ENCODE measurements at regions not wholly inside any gene's neighbourhood (a gene's known extent, or its start where the extent isn't known, plus 50 kb on each side); places are given as distances from the start of the nearest gene placed in this dataset.

DNA sequence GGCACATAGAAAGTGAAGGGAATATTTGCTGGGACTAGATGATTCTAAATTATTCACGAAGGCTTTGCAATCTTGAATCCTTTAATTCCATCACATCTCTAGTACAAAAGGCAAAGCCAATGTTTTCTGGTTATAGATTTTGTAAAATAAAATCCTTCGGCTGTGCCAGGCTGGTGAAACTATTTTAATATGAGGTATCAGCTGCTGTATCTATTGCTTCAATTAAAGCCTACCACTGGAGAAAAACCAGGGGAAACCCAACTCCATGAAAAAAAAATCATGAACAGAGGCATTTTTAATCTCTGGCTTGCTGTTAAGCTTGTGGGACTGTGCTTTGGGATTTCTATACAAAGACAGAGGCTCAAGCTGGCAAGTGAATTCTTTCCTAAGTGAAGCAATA, 271.8 kb downstream of the QKI start:
- Mint-ChIP-seq H3K36me3 (ENCODE audit: low read depth) (no peaks in the 10 kb centered on the region), H3K4me1 (ENCODE audit: low read depth) (no peaks in the 10 kb centered on the region), H3K9me3 (no peaks in the 10 kb centered on the region)

GRCh38 chr6:163683105-163683622, 268.6 kb downstream of the QKI start:
- Mint-ChIP-seq H3K27me3 (peaks cover 20% of the 10 kb centered on the region), H3K36me3 (ENCODE audit: low read depth) (no peaks in the 10 kb centered on the region), H3K9me3 (no peaks in the 10 kb centered on the region), H3K4me1 (ENCODE audit: low read depth) (no peaks in the 10 kb centered on the region), H3K4me3 (no peak overlapping the region), H3K27ac (no peak overlapping the region)

More for the DNA sequence above, 271.8 kb downstream of the QKI start:
- no peak overlapping the region for H3K27ac Mint-ChIP-seq
- H3K4me3 Mint-ChIP-seq, result no peak overlapping the region
- peaks cover 16% of the 10 kb centered on the region for H3K27me3 Mint-ChIP-seq

DNA sequence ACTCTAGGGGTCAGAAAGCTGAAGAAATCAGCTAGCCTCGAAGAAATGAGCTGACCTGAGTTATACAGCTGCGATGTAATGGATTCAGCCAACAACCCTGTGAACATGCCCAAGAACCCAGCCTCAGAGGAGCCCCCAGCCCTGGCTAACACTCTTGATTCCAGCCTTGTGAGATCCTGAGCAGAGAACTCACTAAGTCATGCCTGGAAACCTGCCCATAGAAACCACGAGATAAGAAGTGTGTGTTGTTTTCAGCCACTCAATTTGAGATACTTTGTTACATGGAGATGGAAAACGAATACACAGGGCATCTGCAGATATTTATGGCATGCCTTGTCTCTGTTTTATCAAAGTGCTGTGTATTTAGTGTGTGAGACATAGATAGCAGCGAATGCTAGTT, 265.2 kb downstream of the QKI start:
- H3K27ac Mint-ChIP-seq, result no peak overlapping the region
- H3K9me3 Mint-ChIP-seq, result no peaks in the 10 kb centered on the region
- H3K4me1 Mint-ChIP-seq (ENCODE audit: low read depth), result no peaks in the 10 kb centered on the region
- H3K4me3 Mint-ChIP-seq, result no peak overlapping the region
- peaks cover 15% of the 10 kb centered on the region for H3K27me3 Mint-ChIP-seq
- no peaks in the 10 kb centered on the region for H3K36me3 Mint-ChIP-seq (ENCODE audit: low read depth)

- Mint-ChIP-seq H3K36me3 (ENCODE audit: low read depth) (no peaks in the 10 kb centered on the region), H3K27me3 (peaks cover 11% of the 10 kb centered on the region), H3K4me3 (no peak overlapping the region), H3K4me1 (ENCODE audit: low read depth) (no peaks in the 10 kb centered on the region), H3K27ac (no peak overlapping the region), H3K9me3 (no peaks in the 10 kb centered on the region)
These were observed 264.6 kb downstream of the QKI start for GRCh38 chr6:163679012-163679660.

DNA sequence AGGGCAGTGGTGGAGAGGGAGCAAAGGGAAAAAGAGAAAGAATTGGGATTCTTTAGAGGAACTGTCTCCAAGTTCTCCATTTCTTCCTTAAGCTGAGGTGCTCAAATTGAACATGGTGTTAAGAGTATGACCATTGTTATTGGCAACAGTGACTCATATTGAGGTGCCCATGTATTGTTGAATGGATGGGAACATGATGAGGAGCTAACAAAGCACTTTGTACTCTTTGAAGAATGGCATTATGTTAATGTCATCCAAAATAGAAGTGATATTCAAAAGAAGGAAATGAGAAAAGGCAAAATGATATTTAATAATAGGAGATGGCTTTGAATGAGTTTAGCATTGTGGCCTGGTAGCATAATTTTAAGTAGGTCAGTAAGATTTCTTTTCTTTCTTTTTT, 261.1 kb downstream of the QKI start:
- Mint-ChIP-seq H3K4me1 (ENCODE audit: low read depth) (no peaks in the 10 kb centered on the region), H3K9me3 (no peaks in the 10 kb centered on the region)

GRCh38 chr6:163672710-163673109, 258.2 kb downstream of the QKI start:
- no peak overlapping the region for H3K4me3 Mint-ChIP-seq

More for the DNA sequence above, 261.1 kb downstream of the QKI start:
- Mint-ChIP-seq H3K27me3 (peaks cover 4% of the 10 kb centered on the region), H3K36me3 (ENCODE audit: low read depth) (no peaks in the 10 kb centered on the region), H3K27ac (no peak overlapping the region), H3K4me3 (no peak overlapping the region)

GRCh38 chr6:163671791-163672190, 257.3 kb downstream of the QKI start:
- Mint-ChIP-seq H3K4me1 (ENCODE audit: low read depth) (peaks cover 14% of the 10 kb centered on the region), H3K27me3 (no peaks in the 10 kb centered on the region), H3K36me3 (ENCODE audit: low read depth) (no peaks in the 10 kb centered on the region), H3K4me3 (no peak overlapping the region), H3K27ac (no peak overlapping the region), H3K9me3 (no peaks in the 10 kb centered on the region)

More at GRCh38 chr6:163672710-163673109, 258.2 kb downstream of the QKI start:
- H3K9me3 Mint-ChIP-seq, result no peaks in the 10 kb centered on the region
- peaks cover 7% of the 10 kb centered on the region for H3K4me1 Mint-ChIP-seq (ENCODE audit: low read depth)
- no peaks in the 10 kb centered on the region for H3K36me3 Mint-ChIP-seq (ENCODE audit: low read depth)
- no peak overlapping the region for H3K27ac Mint-ChIP-seq
- no peaks in the 10 kb centered on the region for H3K27me3 Mint-ChIP-seq

DNA sequence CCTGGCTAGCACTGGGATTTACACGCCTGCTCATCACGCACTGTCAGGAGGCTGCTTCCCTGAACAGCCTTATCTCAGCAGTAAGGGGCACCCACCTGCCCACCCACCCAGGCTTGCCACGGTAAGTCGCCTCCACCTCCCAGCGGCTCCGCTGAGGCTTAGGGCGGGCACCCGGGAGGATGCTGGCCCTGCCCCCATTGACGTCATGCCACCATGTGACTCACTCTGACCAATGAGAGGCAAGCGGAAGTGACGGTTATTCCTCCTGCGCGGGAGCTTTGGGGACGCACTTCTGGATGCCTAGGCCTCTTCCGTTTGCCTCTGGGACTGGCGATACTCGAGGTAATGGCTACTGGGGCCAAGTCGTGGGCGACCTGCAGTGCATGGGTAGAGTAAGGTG, 256.8 kb downstream of the QKI start:
- no peak overlapping the region for H3K27ac Mint-ChIP-seq

GRCh38 chr6:163670336-163670735, 255.8 kb downstream of the QKI start:
- Mint-ChIP-seq H3K9me3 (no peaks in the 10 kb centered on the region), H3K27me3 (no peaks in the 10 kb centered on the region), H3K36me3 (ENCODE audit: low read depth) (no peaks in the 10 kb centered on the region)

More for the DNA sequence above, 256.8 kb downstream of the QKI start:
- Mint-ChIP-seq H3K9me3 (no peaks in the 10 kb centered on the region), H3K27me3 (no peaks in the 10 kb centered on the region), H3K36me3 (ENCODE audit: low read depth) (no peaks in the 10 kb centered on the region), H3K4me1 (ENCODE audit: low read depth) (peaks cover 14% of the 10 kb centered on the region), H3K4me3 (no peak overlapping the region)

GRCh38 chr6:163668061-163668426, 253.5 kb downstream of the QKI start:
- Mint-ChIP-seq H3K27ac (no peak overlapping the region), H3K4me1 (ENCODE audit: low read depth) (peaks cover 14% of the 10 kb centered on the region), H3K9me3 (no peaks in the 10 kb centered on the region), H3K27me3 (no peaks in the 10 kb centered on the region), H3K4me3 (no peak overlapping the region), H3K36me3 (ENCODE audit: low read depth) (no peaks in the 10 kb centered on the region)

More at GRCh38 chr6:163670336-163670735, 255.8 kb downstream of the QKI start:
- Mint-ChIP-seq H3K27ac (no peak overlapping the region), H3K4me1 (ENCODE audit: low read depth) (peaks cover 14% of the 10 kb centered on the region), H3K4me3 (no peak overlapping the region)

DNA sequence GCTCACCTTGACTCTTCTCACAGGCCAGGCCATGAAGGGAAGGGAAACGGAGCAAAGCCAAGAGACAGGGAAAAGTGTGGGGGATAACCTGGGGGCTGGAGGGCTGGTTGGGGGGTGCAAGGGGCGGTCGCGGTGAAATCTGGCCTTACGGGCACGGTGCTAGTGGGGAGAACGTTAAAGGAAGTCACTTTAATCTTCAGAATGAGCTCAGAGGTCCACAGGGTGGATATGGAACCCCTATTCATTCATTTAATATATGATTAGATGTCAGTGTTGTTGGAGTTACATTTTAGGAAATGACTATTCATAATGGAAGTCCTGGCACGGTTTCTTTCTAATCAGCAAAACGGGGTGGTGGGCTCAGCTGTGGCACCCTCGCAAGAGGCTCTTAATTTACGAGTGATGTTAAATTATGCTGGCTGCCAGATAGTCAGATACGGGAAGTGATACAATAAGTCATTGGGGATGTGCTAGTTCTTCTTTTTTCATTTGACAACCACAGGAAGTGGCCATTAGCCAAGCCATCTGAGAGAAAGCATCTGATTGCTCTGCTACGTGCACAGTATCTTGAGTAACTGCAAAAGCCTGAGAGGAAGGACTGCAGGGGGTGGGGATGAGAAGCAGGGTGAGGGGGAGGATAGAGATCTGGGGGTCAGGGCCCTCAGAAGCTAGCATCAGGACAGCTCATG, 253.0 kb downstream of the QKI start:
- Mint-ChIP-seq H3K4me3 (peak overlapping the region; percentile 43), H3K36me3 (ENCODE audit: low read depth) (no peaks in the 10 kb centered on the region), H3K4me1 (ENCODE audit: low read depth) (peaks cover 14% of the 10 kb centered on the region), H3K27me3 (no peaks in the 10 kb centered on the region), H3K9me3 (no peaks in the 10 kb centered on the region), H3K27ac (no peak overlapping the region)

DNA sequence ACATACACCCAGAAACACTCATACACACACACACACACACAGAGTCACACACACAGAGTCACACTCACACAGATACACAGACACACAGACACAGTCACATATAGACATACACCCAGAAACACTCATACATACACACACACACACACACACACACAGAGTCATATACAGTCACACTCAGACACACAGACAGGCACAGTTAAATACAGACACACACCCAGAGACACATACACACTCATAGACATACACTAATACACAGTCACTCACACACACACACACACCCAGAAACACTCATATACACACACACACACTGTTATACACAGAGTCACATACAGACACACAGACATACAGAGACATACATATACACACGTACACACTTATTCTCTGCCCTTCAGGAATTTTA, 250.9 kb downstream of the QKI start:
- Mint-ChIP-seq H3K27me3 (peaks cover 9% of the 10 kb centered on the region), H3K9me3 (no peaks in the 10 kb centered on the region), H3K4me1 (ENCODE audit: low read depth) (peaks cover 27% of the 10 kb centered on the region), H3K27ac (no peak overlapping the region), H3K36me3 (ENCODE audit: low read depth) (no peaks in the 10 kb centered on the region), H3K4me3 (no peak overlapping the region)

DNA sequence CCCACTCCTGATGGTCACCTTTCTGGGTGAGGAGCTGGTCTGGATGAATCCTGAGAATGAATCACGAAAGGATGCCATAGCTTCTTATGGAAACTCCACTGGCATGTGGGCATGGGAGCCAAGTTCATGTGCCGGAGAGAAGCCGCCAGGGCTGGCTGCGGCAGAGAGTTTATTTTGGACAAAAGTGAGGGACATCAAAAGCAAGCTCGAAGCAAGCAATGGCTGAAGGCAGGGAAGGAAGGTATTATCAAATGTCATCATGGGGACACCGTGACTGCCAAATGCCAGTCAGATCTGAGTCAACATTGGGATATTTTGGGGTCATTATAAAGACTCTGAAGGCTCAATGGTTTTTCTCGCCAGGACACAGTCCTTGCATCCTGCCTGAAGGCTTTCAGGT, 249.1 kb downstream of the QKI start:
- H3K27me3 Mint-ChIP-seq, result peaks cover 13% of the 10 kb centered on the region
- no peaks in the 10 kb centered on the region for H3K36me3 Mint-ChIP-seq (ENCODE audit: low read depth)
- no peak overlapping the region for H3K27ac Mint-ChIP-seq

DNA sequence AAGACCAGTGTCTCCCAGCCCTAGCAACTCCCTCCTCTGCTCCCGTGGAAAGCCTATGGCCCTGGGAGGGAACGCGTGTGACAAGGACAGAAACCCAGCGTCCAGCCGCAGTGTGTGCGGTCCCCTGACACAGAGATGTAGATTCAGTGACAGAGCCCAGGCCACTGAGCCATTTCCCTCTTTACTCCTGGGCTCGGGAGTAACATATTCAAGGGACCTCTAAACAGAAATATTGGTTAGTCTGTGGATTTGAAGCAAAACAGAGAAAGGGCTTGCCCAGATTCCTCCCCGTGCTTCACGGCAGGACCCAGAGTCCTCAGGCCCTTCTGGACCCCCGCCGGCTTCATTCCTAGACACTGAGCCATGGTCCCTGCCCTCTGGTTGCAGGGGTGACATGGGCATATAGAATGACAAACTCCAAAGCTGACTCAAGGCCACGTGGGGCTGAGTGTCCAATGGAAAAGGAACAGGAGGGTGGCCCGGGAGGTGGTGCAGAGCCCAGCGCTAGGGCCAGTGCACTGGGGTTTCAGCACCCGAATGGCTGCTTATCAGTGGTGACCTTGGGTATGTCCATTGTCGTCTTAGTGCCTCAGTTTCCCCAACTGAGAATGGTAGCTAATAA, 248.2 kb downstream of the QKI start:
- Mint-ChIP-seq H3K27me3 (peaks cover 17% of the 10 kb centered on the region), H3K27ac (no peak overlapping the region), H3K36me3 (ENCODE audit: low read depth) (no peaks in the 10 kb centered on the region), H3K9me3 (no peaks in the 10 kb centered on the region), H3K4me1 (ENCODE audit: low read depth) (peaks cover 25% of the 10 kb centered on the region), H3K4me3 (no peak overlapping the region)

More for the DNA sequence above, 249.1 kb downstream of the QKI start:
- Mint-ChIP-seq H3K4me3 (no peak overlapping the region), H3K9me3 (no peaks in the 10 kb centered on the region), H3K4me1 (ENCODE audit: low read depth) (peaks cover 32% of the 10 kb centered on the region)

GRCh38 chr6:163661272-163661671, 246.8 kb downstream of the QKI start:
- H3K27me3 Mint-ChIP-seq, result peaks cover 22% of the 10 kb centered on the region
- H3K36me3 Mint-ChIP-seq (ENCODE audit: low read depth), result no peaks in the 10 kb centered on the region
- peaks cover 18% of the 10 kb centered on the region for H3K4me1 Mint-ChIP-seq (ENCODE audit: low read depth)
- no peak overlapping the region for H3K27ac Mint-ChIP-seq
- no peak overlapping the region for H3K4me3 Mint-ChIP-seq
- no peaks in the 10 kb centered on the region for H3K9me3 Mint-ChIP-seq

All from stimulated activated naive CD8-positive, alpha-beta T cell treated with anti-CD3 and anti-CD28 coated beads, Interleukin-15, Interleukin-2, amounts not matched to agents 100 ng/mL and 50 ng/mL, for 24 hours (primary cell).